ENCODE measurements at regions not wholly inside any gene's neighbourhood (a gene's known extent, or its start where the extent isn't known, plus 50 kb on each side); places are given as distances from the start of the nearest gene placed in this dataset.

GRCh38 chr10:63720676-63721075 lies 199.5 kb downstream of the REEP3 start:
- no peak for TF ChIP-seq POLR2AphosphoS5 (IDR thresholded peaks at IDR 0.05; ENCODE audit: low read depth)
- TF ChIP-seq CTCF (conservative IDR thresholded peaks at IDR 0.05; ENCODE audit: low read depth in 2 of 2): no peak
- no peak for TF ChIP-seq EZH2 (IDR thresholded peaks at IDR 0.05; ENCODE audit: low read depth, unreplicated experiment)
- TF ChIP-seq REST (IDR thresholded peaks at IDR 0.05; ENCODE audit: unreplicated experiment): no peak
